PC-9 (cell line): ENCODE measurements at regions not wholly inside any gene's neighbourhood (a gene's known extent, or its start where the extent isn't known, plus 50 kb on each side); places are given as distances from the start of the nearest gene placed in this dataset.

Experiments used
- BruUV-seq: library from RNA; stranded (reverse); fragments of 400-500 nt; replicated peaks from 2 replicates; lab custom pipeline; 2021; lab: Mats Ljungman, UMichigan
- CTCF ChIA-PET: fragments of 300-600 bp; sonication (Branson Sonifier 250); formaldehyde crosslinking; loops from one replicate; lab custom pipeline; 2022; ENCODE audit warnings: antibody characterized with exemption; lab: Charles Lee
- POLR2A ChIA-PET: fragments of 300-600 bp; sonication (Branson Sonifier 250); formaldehyde crosslinking; loops from one replicate; lab custom pipeline; 2022; ENCODE audit warnings: antibody characterized with exemption; ENCODE audit not compliant: unreplicated experiment; lab: Charles Lee
- DNase-seq, 2 experiments: peaks; one replicate each; pipeline versions ENCODE4 v3.0.0 to v3.0.0-alpha.2; 2015 to 2022; ENCODE audit warnings: mixed read lengths in 1 of 2
- H2AFZ ChIP-seq: fragments of 200-600 bp; sonication (generic); 2 replicates; pipeline ENCODE4 v1.8.1; 2017; ENCODE audit warnings: antibody characterized with exemption
- H3F3A ChIP-seq: fragments of 200-600 bp; sonication (generic); 2 replicates; pipeline ENCODE4 v1.8.1; 2017; ENCODE audit warnings: antibody characterized with exemption, mild to moderate bottlenecking, low read depth; ENCODE audit not compliant: insufficient read depth
- H3K27ac ChIP-seq: fragments of 200-600 bp; sonication (generic); 2 replicates; pipeline ENCODE4 v1.6.1; 2016; ENCODE audit warnings: mixed run types
- H3K27me3 ChIP-seq: fragments of 200-600 bp; sonication (generic); 2 replicates; pipeline ENCODE4 v1.6.1; 2016; ENCODE audit warnings: low read depth, mixed run types; ENCODE audit not compliant: insufficient read depth
- H3K36me3 ChIP-seq: fragments of 200-600 bp; sonication (generic); 2 replicates; pipeline ENCODE4 v1.6.1; 2016; ENCODE audit warnings: low read depth, mixed run types
- H3K4me1 ChIP-seq: fragments of 200-600 bp; sonication (generic); replicated peaks from 2 replicates; pipeline ENCODE4 v1.6.1; 2016; ENCODE audit warnings: mixed run types; ENCODE audit not compliant: insufficient read depth
- H3K4me2 ChIP-seq: fragments of 200-600 bp; sonication (generic); 2 replicates; pipeline ENCODE4 v1.6.1; 2017; ENCODE audit warnings: mixed run types
- H3K4me3 ChIP-seq: fragments of 200-600 bp; sonication (generic); 2 replicates; pipeline ENCODE4 v1.6.1; 2016; ENCODE audit warnings: mixed run types
- H3K79me2 ChIP-seq: fragments of 200-600 bp; sonication (generic); 2 replicates; pipeline ENCODE4 v1.6.1; 2017; ENCODE audit warnings: low read depth, mixed run types
- H3K9me2 ChIP-seq: fragments of 200-600 bp; sonication (generic); 2 replicates; pipeline ENCODE4 v1.8.1; 2017; ENCODE audit warnings: mild to moderate bottlenecking; ENCODE audit not compliant: insufficient read depth
- H3K9me3 ChIP-seq: fragments of 200-600 bp; sonication (generic); 2 replicates; pipeline ENCODE4 v1.8.1; 2016; ENCODE audit warnings: low read depth; ENCODE audit not compliant: insufficient read depth
- H4K20me1 ChIP-seq: fragments of 200-600 bp; sonication (generic); 2 replicates; pipeline ENCODE4 v1.8.1; 2017; ENCODE audit not compliant: insufficient read depth
- CTCF ChIP-seq: fragments of 200-600 bp; sonication (generic); conservative IDR thresholded peaks from 2 replicates; pipeline ENCODE4 v1.6.1; 2017; ENCODE audit warnings: mixed run types, antibody characterized with exemption, mild to moderate bottlenecking, moderate library complexity
- EZH2 ChIP-seq: fragments of 200-600 bp; sonication (generic); IDR thresholded peaks from 2 replicates; pipeline ENCODE4 v1.8.0; 2017; ENCODE audit warnings: antibody characterized with exemption, low read depth
- intact Hi-C: fragments of 100-400 bp; cut with micrococcal nuclease; formaldehyde crosslinking; loops from one replicate; pipeline ENCODE4 v1.10.0; 2022; ENCODE audit not compliant: unreplicated experiment

DNA sequence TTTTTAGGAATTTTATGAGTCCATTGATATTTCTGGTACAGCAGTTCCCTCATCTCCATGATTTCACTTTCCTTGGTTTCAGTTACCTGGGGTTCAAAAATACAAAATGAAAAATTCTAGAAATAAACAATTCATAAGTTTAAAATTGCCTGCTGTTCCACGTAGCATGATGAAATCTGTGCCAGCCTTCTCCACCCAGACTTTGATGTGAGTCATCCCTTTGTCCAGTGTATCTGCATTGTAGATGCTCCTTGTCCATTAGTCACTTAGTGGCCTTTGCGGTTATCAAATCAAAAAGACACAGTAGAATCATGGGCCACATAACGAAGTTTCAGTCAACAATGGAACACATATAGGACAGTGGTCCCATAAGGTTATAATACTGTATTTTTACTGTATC is 286.9 kb downstream of the PTEN start:
- BruUV-seq, result no TSS peak
- ChIA-PET CTCF (no interaction called here), POLR2A (no interaction called here)
- intact Hi-C loops, result loop anchor here (10.0 kb wide), 2 partner anchors 94 to 186 kb away; no protein-coding TSS in a partner anchor
- H4K20me1 ChIP-seq, result no peaks in the 10 kb centered on the region
- H2AFZ ChIP-seq, result no peak overlapping the region
- H3F3A ChIP-seq, result peaks cover 5% of the 10 kb centered on the region; the same call in 1 of the 2 replicates
- no peaks in the 10 kb centered on the region for H3K27me3 ChIP-seq
- TF ChIP-seq EZH2 (no peak), CTCF (no peak)
- no peak overlapping the region for H3K4me3 ChIP-seq
- H3K4me1 ChIP-seq, result peaks cover 16% of the 10 kb centered on the region
- H3K4me2 ChIP-seq, result no peak overlapping the region
- H3K36me3 ChIP-seq, result no peaks in the 10 kb centered on the region
- no peaks in the 10 kb centered on the region for H3K9me2 ChIP-seq
- H3K9me3 ChIP-seq, result no peaks in the 10 kb centered on the region
- DNase-seq, result peak in 1 of 2 experiments; percentile 44
- no peaks in the 10 kb centered on the region for H3K79me2 ChIP-seq
- H3K27ac ChIP-seq, result no peak overlapping the region

DNA sequence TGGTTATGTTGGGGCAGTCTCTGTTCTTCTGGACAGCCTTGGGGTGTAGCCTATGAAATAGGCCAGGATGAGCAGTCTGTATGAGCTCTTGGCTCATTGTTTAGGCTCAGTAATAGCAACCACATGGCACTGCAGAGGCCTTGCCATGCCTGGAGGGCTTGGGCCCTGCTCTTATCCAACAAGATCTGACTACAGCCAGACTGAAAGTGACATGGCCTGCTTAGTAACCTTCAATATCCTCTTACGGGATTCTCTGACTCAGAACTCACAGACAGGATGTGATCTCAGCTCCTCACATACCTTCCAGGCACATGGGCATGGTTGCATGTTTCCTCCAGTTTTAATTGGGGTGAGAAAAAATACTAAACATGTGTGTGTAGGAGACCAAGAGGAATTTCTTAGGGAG is 289.3 kb downstream of the PTEN start:
- H3K36me3 ChIP-seq, result no peaks in the 10 kb centered on the region
- H3K4me3 ChIP-seq, result no peak overlapping the region
- H3K4me1 ChIP-seq, result peaks cover 38% of the 10 kb centered on the region
- H3K9me3 ChIP-seq, result no peaks in the 10 kb centered on the region; the same call in 1 of the 2 replicates
- no peaks in the 10 kb centered on the region for H3K9me2 ChIP-seq
- H3K79me2 ChIP-seq, result no peaks in the 10 kb centered on the region
- H3K4me2 ChIP-seq, result peak overlapping the region; percentile 26; the same call in 1 of the 2 replicates
- H3K27ac ChIP-seq, result peak overlapping the region; percentile 69
- no peaks in the 10 kb centered on the region for H3K27me3 ChIP-seq
- CTCF ChIA-PET, result no interaction called here
- no peaks in the 10 kb centered on the region for H4K20me1 ChIP-seq
- no TSS peak for BruUV-seq
- peak overlapping the region; percentile 58 for H2AFZ ChIP-seq
- DNase-seq, result peak; percentile 61 to 83
- intact Hi-C loops, result loop anchor here (1.0 to 10.0 kb wide), 4 partner anchors 92 to 290 kb away; partner anchors contain the start of genes KLLN and PTEN
- H3F3A ChIP-seq, result peaks cover 8% of the 10 kb centered on the region
- TF ChIP-seq CTCF, result no peak
- no peak for TF ChIP-seq EZH2
- POLR2A ChIA-PET, result no interaction called here

DNA sequence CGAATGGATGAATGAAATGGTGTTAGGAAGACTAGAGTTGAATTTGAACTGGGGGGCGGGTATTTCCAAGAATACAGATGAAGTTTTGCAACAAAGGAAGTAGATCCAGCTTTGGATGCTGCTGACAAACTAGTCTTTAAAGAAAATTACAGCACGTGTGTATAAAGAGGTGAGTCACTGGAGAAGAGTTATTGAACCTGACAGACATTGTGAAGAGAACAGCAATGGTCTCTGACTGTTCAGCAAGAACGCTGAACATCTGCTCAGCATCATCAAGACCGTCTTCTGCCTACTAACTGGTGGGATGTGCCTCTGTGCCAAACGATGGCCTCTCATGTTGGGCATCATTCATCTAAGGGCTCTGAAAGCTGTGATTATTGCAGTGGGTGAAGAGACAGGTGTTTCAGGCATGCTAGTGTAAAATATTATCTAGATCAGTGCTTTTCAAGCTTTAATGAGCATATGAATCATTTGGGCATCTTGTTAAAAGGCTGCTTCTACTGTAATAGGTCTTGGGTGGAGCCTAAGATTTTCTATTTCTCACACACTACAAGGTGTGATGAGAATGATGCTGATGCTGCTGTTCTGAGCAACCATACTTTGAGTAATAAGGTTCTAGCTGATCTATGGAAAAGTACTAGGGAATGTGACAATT is 291.3 kb downstream of the PTEN start:
- no peak for DNase-seq
- BruUV-seq, result no TSS peak
- CTCF ChIA-PET, result no interaction called here
- Histone ChIP-seq H3K27ac (no peak overlapping the region), H3K4me2 (no peak overlapping the region), H2AFZ (no peak overlapping the region), H3K27me3 (no peaks in the 10 kb centered on the region), H3K4me3 (no peak overlapping the region), H3K4me1 (peaks cover 54% of the 10 kb centered on the region), H3K9me2 (no peaks in the 10 kb centered on the region), H3F3A (peaks cover 20% of the 10 kb centered on the region), H3K9me3 (no peaks in the 10 kb centered on the region; the same call in 1 of the 2 replicates), H3K36me3 (no peaks in the 10 kb centered on the region), H4K20me1 (no peaks in the 10 kb centered on the region), H3K79me2 (no peaks in the 10 kb centered on the region)
- intact Hi-C loops, result loop anchor here (10.0 kb wide), 2 partner anchors 90 to 190 kb away; no protein-coding TSS in a partner anchor
- POLR2A ChIA-PET, result no interaction called here
- TF ChIP-seq CTCF (no peak), EZH2 (no peak)
